T-helper 1 cell treated with Interleukin-12 subunit alpha and Interleukin-12 subunit beta and Interleukin-4 antibody, amounts not matched to agents 30 ng/mL and 1 ng/mL, for 36 hours (primary cell): ENCODE measurements at regions not wholly inside any gene's neighbourhood (a gene's known extent, or its start where the extent isn't known, plus 50 kb on each side); places are given as distances from the start of the nearest gene placed in this dataset.

Experiments
- intact Hi-C: fragments of 100-400 bp; cut with micrococcal nuclease; formaldehyde crosslinking; loops from one replicate; pipeline ENCODE4 v1.15.1; 2024

DNA sequence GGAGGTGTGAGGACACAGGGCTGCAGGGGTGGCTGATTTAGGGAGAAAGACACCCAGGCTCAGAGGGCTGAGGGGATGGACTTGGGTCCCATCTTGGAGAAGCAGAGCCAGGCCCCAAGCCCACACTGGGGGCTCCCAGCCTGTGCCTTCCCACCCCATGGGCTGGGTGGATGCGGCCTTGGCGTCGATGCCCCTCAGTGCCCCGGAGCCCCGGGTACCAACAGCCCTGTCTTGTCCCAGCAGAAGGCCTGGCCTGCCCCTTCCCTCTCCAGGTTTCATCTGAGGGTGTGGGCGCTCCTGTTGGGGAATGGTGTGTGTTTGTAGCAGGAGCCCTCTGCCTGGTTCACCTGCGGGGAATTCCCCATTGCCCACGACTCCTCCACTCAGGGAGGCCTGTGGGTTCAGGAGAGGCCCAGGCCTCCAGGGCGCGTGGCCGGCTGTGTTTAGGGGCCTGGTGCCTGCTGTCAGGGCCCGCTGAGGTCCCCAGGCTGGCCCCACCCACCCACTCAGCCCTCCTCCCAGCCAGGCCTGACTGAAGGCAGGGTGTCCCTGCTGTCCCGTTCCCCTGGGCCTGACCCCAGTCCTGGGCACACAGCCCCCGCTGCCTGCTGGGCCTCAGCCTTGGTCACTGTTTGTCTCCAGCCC is 51.1 kb upstream of the BEGAIN start:
- intact Hi-C loops: no loop called here

DNA sequence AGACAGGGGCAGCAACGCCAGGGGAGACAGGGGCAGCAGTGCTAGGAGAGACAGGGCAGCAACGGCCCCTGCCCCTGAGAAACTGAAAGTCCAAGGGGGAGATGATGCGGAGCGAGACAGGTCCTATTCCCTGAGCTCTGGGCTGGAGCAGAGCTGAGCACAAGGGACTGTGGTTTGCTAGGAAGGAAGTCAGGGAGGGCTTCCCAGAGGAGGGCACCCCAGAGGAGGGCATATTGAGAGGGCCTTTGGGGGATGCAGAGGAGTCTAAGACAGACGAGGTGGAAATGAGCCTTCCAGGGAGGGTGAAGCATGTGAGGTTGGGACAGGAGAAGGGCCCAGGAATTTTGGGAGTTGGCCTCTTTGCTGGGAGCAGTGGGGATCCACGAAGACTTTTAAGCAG is 52.1 kb upstream of the BEGAIN start:
- intact Hi-C loops: no loop called here

DNA sequence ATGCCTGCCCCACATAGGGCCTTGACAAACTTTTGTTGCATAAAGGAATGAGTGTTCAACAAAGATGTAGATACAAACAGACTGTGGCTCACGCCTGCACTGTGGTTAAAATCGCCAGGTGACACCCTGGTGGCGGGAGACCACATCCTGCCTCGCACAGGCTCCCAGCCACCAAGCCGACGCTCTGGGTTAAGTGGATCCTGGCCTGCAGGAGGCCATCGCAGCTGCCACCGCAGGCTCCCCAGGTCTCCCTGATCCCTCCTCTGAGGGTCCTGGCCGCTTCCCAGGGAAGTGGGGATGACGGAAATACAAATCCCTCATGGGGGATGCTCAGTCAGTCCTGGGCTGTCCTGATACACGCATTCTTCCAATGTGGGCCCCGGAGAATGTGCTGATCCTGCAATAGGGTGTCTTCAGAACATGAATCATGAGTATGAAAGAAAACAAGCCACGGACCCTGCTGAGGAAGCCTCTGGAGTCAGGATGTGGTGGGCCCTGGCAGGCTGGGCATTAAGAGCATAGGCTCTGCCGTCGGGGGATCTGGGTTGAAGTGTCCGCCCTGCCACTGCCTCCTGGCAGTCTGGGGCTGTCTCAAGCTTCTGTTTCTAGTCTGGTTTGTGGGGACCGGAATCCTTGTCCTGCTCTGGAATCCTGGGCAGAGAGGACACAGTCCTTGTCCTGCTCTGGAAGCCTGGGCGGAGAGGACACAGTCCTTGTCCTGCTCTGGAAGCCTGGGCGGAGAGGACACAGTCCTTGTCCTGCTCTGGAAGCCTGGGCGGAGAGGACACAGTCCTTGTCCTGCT is 53.5 kb upstream of the BEGAIN start:
- intact Hi-C loops: loop anchor here (1.0 to 10.0 kb wide), 3 partner anchors 356 to 802 kb away; no protein-coding TSS in a partner anchor

DNA sequence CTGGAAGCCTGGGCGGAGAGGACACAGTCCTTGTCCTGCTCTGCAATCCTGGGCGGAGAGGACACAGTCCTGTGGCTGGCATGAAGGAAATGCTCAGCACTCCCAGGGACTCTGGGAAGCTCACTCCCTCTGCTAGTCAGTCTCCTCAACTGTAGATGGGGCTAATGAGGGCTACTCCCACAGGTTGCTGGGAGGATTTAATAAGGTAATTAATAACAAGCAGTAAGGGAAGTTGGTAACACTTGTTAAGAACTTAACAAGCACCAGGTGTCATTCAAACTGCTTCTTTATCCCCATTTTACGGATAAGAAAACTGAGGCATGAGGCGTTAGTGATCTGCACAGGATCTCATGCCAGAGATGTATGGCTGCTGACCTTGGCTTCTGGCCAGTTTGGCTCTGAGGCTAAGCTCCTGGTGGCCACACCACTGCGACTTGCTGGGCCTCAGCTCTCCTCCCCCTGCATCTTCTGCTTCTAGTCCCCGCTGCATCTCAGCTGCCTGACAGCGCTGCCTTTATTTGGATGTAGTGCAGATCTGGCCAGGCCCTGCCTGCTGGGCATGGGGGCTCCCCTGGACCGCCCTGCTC is 54.1 kb upstream of the BEGAIN start:
- intact Hi-C loops: loop anchor here (2.0 to 10.0 kb wide), 2 partner anchors 357 to 573 kb away; no protein-coding TSS in a partner anchor

DNA sequence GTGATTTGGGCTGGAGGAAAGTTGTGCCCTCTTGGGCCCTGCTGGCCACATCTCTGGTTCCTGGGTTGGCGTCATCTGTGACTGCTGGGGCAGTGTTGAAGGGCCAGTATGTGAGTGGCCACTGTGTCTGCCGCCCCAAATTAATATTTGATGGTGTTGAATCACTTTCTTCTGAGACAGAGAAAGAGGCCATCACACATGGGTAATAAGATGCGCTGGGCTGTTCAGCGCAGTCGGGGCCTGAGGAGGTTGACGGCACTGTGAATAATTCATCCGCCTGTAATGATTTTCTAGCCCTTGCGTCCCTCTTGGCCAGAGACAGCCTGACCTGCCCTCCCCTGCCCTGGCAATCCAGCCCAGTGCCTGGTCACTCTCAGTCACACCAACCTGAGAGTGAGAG is 56.2 kb upstream of the BEGAIN start:
- intact Hi-C loops: loop anchor here (10.0 kb wide), 1 partner anchor 359 kb away; no protein-coding TSS in a partner anchor

DNA sequence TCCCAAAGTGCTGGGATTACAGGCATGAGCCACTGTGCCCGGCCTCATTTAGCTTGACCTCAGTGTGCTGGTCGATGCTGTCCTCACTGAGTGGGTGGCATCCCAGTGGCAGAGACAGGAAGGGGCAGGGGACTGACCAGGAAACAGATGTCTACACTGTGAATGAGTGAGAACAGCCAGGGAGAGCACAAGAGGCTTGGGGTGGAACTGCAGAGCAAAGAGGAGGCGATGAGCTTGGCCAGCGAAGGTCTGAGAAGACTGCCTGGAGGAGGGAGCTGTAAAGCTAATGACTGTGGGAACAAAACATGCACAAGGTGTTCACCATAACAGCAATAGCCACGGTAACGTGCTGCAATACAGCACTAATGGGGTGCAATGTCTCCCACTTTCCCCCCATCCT is 57.2 kb upstream of the BEGAIN start:
- intact Hi-C loops: loop anchor here (2.0 to 10.0 kb wide), 3 partner anchors 22 to 360 kb away; partner anchors contain the start of gene BEGAIN

DNA sequence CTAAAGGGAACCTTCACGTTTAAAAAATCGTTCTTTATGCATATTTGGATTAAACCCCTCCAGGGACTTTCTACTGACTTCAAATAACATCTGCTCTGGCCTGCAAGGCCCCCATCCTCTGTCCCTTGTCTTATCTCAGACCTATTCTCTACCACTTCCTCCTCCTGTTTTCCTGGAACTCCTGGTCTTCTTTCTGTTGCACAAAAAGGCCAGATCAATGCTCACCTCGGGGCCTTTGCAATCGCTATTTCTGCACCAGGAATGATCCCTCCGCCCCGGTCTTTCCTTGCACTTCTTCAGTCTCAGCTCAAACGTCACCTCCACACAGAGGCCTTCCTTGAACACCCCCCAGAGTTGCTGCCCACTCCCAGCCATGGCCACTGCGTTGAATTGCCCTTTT is 57.6 kb upstream of the BEGAIN start:
- intact Hi-C loops: loop anchor here (1.0 to 10.0 kb wide), 9 partner anchors 22 to 360 kb away; partner anchors contain the start of gene BEGAIN

DNA sequence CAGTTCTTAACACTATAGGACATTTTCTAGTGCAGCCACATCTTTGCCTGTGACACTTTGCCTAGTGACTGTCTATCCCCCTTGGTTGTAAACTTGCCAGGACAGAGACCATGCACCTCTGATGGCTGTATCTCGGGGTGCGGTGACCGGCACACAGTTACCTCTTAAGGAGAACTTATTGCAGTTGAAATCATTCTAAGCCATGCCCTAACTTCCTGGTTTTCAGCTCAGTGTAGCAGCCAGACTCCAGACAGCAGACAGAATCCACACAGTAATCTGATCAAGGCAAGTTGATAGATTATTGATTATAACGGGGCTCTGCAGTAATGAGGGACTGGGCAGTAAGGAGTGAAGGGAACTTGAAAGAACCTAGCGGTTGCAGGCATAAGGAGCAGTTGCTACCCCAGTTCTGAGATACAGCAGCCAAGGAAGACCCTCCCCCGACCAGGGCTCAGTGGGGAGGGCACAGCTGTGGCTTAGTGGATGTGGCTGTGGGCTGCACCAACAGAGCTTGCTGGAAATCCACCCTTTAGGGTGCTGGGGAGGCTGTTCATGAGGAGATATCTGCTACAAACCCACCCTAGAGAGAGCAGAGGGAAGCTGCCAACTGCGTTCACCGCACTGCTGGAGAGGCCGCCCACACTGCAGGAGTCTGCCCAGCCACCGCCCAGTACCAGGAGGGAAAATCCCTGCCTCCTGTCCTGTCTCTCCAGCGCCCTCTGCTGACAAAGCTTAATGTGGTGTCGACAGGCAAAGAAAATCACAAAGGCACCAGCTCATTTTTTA is 58.2 kb upstream of the BEGAIN start:
- intact Hi-C loops: loop anchor here (1.0 to 10.0 kb wide), 9 partner anchors 23 to 361 kb away; partner anchors contain the start of gene BEGAIN

DNA sequence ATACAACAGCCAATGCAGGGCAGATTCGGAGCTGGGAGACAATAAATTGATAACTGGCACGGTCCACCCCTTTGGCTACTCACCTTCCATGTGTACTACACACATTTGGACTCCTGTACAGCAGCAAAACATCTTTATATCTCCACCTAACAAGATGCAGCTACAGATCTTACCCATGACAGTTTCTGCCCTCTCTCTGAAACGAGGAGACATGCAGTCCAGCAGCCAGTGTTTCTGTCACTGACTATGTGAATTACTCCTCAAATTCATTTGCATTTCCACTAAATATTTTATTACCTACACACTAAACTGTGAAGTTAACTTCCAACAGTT is 58.7 kb upstream of the BEGAIN start:
- intact Hi-C loops: loop anchor here (1.0 to 10.0 kb wide), 9 partner anchors 23 to 361 kb away; partner anchors contain the start of gene BEGAIN

DNA sequence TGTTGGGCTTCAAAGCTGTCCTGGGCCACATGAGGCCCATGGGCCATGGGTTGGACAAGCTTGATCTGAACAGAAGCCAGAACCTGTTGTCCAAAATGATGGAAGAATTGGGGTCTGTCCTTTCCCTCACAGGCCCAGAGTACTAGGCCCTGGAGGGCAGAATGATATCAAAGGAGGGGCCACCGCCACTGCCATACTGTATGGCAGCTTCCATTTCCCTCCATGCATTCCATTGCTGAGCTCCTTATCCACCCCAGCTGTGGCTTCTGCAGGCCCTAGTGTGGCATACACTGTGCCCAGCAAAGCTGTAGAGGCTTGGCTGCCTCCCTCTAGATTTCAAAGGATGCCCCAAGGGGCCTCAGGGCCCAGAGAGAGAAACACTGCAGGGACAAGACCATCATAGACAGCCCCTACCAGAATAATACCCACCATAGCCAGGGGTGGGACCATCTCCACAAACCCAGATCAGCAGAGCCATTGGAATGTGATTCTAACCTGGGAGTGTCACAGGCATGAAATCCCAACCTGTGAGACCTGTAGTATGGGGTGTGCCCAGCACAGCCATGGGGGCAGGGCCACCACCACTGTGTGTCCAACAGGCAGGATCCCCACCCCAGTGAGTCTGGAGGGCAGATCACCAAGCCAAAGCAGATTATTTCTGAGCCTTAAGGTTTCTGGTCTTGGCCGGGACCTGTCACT is 61.4 kb upstream of the BEGAIN start:
- intact Hi-C loops: loop anchor here (10.0 kb wide), 1 partner anchor 364 kb away; no protein-coding TSS in a partner anchor

DNA sequence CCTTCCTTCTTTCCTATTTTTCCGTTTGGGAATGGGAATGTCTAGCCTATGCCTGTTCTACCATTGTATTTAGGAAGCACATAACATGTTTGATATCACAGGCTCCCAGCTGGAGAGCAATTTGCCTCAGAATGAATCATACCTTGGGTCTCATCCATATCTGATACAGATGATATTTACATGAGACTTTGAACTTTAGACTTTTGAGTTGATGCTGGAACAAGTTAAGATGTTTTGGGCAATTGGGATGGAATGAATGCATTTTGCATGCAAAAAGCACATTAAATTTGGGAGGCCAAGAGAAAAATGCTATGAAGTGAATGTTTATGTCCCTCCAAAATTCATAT is 61.9 kb upstream of the BEGAIN start:
- intact Hi-C loops: loop anchor here (10.0 kb wide), 1 partner anchor 364 kb away; no protein-coding TSS in a partner anchor

DNA sequence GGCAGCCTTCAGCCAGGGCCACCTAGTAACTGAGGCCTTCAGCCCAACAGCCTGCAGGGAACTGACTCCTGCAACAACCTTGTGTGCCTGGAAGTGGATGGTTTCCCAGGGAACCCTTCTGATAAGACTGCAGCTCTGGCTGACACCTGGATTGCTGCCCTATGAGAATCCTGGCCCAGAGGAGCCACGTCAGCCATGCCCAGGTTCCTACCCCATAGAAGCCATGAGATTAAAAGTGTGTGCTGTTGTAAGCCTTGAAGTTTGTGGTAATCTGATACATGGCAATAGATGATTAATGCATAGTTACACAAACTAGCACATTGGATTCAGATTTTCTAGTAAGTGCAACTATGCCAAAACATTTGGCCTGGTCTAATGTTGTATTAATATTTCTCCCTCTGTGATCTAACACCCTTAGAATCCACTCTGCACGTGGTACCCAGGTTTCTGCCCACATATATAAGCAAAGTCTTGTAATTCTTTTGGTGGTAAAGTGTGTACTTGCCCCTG is 64.8 kb upstream of the BEGAIN start:
- intact Hi-C loops: loop anchor here (2.0 kb wide), 2 partner anchors 127 to 211 kb away; no protein-coding TSS in a partner anchor

DNA sequence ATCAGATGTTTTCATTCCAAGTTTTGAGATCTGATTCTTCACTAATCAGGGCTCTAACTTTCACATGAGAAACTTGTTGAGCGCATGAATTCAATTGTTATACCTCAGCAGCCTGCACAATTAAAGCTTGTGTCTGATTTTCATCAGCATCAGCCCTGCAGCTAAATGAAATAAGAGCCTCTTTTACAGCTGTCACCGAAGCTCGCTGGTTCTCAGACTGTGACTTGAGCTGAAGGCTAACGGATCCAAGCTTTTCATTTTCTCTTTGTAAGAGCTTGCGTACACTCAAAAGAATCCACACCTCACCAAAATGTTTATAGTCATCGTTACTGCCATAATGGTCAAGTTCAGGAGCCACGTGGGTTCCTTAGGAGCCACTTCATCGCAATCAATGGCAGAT is 65.5 kb upstream of the BEGAIN start:
- intact Hi-C loops: loop anchor here (1.0 to 2.0 kb wide), 3 partner anchors 128 to 269 kb away; no protein-coding TSS in a partner anchor

DNA sequence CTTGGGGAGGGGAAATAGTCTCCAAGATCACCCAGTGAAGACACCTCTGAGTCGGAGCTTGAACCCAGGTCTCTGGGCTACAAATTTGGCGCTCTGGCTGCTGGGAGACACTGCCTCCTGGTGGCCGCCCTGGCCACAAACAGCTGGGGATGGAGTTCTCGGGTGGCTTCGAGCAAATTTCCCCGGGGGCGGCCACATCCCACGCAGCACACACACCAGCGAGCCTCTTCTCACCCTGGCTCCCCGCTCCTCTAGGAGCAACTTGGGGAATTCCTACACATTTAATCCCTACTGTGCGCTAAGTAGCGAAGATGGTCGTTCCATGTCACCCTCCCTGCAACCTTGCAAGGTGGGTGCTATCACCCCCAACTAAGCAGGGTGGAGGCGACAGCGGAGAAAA is 66.2 kb upstream of the BEGAIN start:
- intact Hi-C loops: loop anchor here (1.0 to 2.0 kb wide), 3 partner anchors 129 to 270 kb away; no protein-coding TSS in a partner anchor

DNA sequence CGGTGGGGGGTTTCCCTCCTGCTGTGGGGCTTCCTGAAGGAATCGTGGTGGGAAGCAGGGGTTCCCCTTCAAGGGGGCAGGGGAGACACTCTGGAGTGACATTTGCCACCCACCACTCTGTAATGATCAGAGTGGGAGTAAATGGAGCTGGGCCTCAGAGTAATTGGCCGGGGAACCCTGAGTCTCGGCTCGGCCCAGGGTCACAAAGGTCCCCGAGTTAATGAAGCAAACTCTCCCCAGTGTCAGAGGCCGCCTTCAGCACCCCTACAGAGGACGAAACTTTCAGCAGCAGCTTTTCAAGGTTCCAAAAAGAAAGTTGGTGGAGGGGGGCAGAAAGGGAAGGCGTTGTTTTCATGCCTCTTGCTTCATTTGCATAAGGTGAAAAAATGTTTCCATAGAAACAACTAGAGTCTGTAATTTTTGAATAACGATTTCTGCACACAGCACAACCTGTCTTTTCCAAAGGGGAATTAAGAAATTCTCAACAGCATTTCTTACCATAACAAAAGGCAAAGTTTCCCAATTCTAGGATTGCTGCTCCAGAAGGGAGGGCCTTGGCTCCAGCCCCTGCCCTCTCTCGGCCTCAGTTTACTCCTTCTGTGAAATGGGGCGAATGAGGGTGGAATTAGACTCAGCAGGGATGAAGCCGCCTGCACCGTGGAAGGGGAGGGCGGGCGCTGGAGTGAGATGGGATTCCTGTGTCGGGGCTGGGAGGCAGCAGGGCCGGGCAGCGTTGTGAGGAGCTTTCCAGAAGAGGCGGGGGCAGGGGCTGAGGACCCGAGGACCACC is 67.0 kb upstream of the BEGAIN start:
- intact Hi-C loops: no loop called here

DNA sequence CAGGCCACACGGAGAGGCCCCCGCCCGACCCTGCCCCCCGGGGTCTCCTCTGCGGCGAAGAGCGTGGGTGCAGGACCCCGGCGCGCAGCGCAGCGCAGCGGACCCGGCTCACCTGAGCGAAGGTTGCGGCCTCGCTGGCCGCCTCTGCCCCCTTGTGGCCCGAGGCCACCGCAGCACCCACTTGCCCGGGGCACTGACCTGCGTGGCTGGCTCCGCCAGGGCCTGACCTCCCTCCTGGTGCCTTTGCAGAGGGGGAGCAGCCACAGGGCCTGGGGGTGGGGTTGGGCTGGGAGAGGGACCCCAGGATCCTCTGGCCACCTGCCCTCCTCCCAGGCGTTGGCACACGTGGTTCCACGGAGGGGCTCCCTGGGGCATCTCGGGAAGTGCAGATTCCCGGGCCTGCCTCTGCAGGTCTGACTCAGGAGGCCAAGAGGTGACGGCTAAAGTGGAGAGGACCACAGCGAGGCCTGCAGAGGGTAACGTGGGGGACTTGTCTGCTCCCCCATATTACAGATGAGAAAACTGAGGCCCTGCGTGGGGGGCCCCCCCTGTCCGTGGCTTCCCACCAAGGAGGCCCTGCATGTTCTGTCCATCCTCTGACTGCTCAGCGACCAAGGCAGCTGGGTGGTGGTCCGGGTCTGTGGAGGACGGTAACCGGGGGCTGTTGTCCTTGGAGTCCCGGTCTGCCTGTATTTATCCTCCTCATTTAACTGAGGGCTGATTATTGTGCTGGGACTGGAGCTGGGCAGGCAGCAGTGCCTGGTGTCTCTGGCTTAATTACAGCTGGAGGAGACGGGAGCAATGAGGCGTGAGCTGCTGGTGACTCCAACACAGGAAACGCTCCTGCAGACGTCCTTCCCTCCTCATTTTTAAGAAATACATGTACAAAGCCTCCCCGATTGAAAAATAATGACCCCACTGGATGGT is 67.9 kb upstream of the BEGAIN start:
- intact Hi-C loops: no loop called here

DNA sequence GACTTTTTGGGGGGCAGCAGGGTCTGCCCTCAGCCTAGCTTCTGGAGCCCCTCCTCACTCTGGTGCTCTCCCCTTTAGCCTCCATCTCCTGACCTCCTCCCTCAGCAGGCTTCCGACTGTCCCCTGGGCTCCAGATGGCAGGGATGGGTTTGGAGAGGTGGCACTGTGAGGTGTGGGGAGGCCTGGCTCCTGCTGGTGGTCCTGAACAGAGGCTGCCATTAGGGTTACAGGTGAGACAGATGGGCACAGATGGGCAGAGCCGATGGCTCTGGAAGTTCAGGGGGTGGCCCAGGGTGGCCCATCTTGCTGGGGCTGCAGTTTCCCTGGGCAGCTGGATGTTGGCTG is 68.5 kb upstream of the BEGAIN start:
- intact Hi-C loops: no loop called here

DNA sequence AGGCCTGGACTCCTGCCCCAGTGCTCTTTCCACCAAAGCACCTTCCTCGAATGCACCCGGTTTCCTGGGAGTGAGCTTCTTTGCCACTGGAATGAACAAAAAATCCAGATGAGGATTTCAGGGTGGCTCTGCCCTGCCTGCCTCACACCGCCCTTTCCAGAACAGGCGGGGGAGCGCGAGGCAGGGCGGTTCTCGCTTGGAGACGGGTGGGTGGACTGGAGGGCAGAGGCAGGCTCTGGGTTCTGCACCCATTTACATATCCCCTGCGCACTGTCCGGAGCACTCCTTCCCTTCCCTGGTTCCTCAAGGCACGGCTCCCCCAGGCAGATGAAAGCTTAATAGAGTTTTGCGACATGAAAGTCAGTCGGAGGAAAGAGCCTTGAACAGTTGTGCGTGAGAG is 69.7 kb upstream of the DLK1 start:
- intact Hi-C loops: no loop called here
